CD4-positive, alpha-beta T cell (primary cell): ENCODE measurements at regions not wholly inside any gene's neighbourhood (a gene's known extent, or its start where the extent isn't known, plus 50 kb on each side); places are given as distances from the start of the nearest gene placed in this dataset.

ENCODE experiments used
- ATAC-seq: fragments of 200-7000 bp; cut with Tn5 transposase; one replicate; pipeline ENCODE4 v1.10.0; 2022; ENCODE audit warnings: mild to moderate bottlenecking; ENCODE audit not compliant: poor library complexity
- CTCF ChIA-PET: fragments of 350-600 bp; sonication (Branson Sonifier 250); formaldehyde crosslinking; loops from one replicate; lab custom pipeline; 2021; ENCODE audit warnings: antibody characterized with exemption, inconsistent platforms; lab: Charles Lee
- POLR2A ChIA-PET: fragments of 350-600 bp; sonication (Branson Sonifier 250); formaldehyde crosslinking; loops from one replicate; lab custom pipeline; 2021; ENCODE audit warnings: antibody characterized with exemption, inconsistent platforms; lab: Charles Lee
- DNase-seq, 14 experiments: peaks; one replicate each; pipeline ENCODE4 v3.0.0-alpha.2; 2013 to 2020; ENCODE audit warnings: mixed read lengths in 2 of 14
- H3K27ac ChIP-seq, 2 donors: one replicate each; pipeline versions ENCODE4 v1.5.1 to v1.7.0; 2013; ENCODE audit warnings: low read length in 2 of 2, low read depth in 1 of 2, mild to moderate bottlenecking in 1 of 2
- H3K27me3 ChIP-seq, 2 experiments: 1 replicate in 1 of 2; 2 replicates in 1 of 2; pipeline versions ENCODE4 v1.6.1 to v1.7.0; 2013; ENCODE audit warnings: low read length in 2 of 2, control low read depth in 1 of 2, mild to moderate bottlenecking in 1 of 2, moderate library complexity in 1 of 2; ENCODE audit not compliant: insufficient read depth in 2 of 2, control insufficient read depth in 1 of 2
- H3K36me3 ChIP-seq: one replicate; pipeline ENCODE4 v1.6.1; 2013; ENCODE audit warnings: low read length, control low read depth; ENCODE audit not compliant: insufficient read depth
- H3K4me1 ChIP-seq: one replicate; pipeline ENCODE4 v1.6.1; 2013; ENCODE audit warnings: low read length, control low read depth; ENCODE audit not compliant: insufficient read depth
- H3K4me3 ChIP-seq: one replicate; pipeline ENCODE4 v1.5.1; 2013; ENCODE audit warnings: mild to moderate bottlenecking, low read length, moderate library complexity
- H3K9me3 ChIP-seq, 2 experiments: 1 replicate in 1 of 2; 2 replicates in 1 of 2; pipeline versions ENCODE4 v1.6.1 to v1.7.0; 2013; ENCODE audit warnings: low read length in 2 of 2, mild to moderate bottlenecking in 2 of 2, control low read depth in 1 of 2, moderate library complexity in 1 of 2; ENCODE audit not compliant: control insufficient read depth in 1 of 2, insufficient read depth in 1 of 2
- H3K27ac Mint-ChIP-seq: one replicate; pipeline ENCODE4 v1.8.0; 2020; ENCODE audit warnings: mixed read lengths
- H3K27me3 Mint-ChIP-seq: one replicate; pipeline ENCODE4 v1.8.0; 2021; ENCODE audit warnings: mixed read lengths
- H3K36me3 Mint-ChIP-seq: one replicate; pipeline ENCODE4 v1.8.0; 2021; ENCODE audit warnings: low read depth, mixed read lengths
- H3K4me1 Mint-ChIP-seq: one replicate; pipeline ENCODE4 v1.8.0; 2021; ENCODE audit warnings: low read depth, mixed read lengths
- H3K4me3 Mint-ChIP-seq: one replicate; pipeline ENCODE4 v1.8.0; 2020; ENCODE audit warnings: mild to moderate bottlenecking, mixed read lengths
- H3K9me3 Mint-ChIP-seq: one replicate; pipeline ENCODE4 v1.8.0; 2020; ENCODE audit warnings: mixed read lengths
- intact Hi-C, 2 experiments: fragments of 100-400 bp; cut with DNase I in 1 of 2; cut with micrococcal nuclease in 1 of 2; formaldehyde crosslinking; loops; one replicate each; pipeline versions ENCODE4 v1.15.1 to v1.9.0; 2023 to 2025; cut with DNase I, micrococcal nuclease
- TF ChIP-seq, protein P1 (sequence below): fragments of 200-600 bp; IDR thresholded peaks from one replicate; pipeline ENCODE4 v1.8.0; 2022; ENCODE audit warnings: antibody characterized with exemption, mild to moderate bottlenecking

DNA sequence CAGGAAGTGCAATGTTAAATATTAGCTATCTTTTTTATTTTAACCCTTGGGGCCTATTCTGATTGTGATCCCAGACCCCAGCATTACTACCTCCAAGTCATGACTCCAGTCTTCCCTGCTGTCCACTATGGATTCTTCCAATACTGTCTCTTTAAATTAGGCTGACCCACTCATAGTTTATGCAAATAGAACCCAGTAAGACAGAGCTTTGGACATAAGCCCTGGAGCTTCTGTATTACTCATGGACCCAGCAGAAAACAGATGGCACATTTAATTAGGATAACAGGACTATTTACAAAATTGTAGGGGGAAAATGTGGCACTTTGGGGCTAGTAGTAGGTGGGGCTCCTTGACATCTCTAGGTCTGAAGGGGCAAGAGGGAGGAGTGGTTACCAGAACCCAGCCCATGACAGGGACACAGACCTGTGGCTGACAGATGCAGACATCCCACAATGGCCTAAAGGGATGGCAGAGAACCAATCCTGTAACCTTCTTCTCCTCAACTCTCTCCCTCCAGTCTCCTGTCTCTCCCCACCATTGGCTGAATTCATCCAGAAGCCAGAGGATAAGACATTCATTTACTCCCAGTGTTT, 233.5 kb downstream of the OMA1 start:
- Histone ChIP-seq H3K27ac (no peak overlapping the region), H3K27me3 (no peaks in the 10 kb centered on the region), H3K4me1 (no peaks in the 10 kb centered on the region), H3K9me3 (no peaks in the 10 kb centered on the region), H3K36me3 (no peaks in the 10 kb centered on the region), H3K4me3 (no peak overlapping the region)
- ChIA-PET CTCF (no interaction called here), POLR2A (no interaction called here)
- DNase-seq: no peak
- H3K27me3 Mint-ChIP-seq: no peaks in the 10 kb centered on the region
- intact Hi-C loops: no loop called here
- no peaks in the 10 kb centered on the region for H3K36me3 Mint-ChIP-seq
- no peaks in the 10 kb centered on the region for H3K9me3 Mint-ChIP-seq
- TF ChIP-seq, protein P1, sequence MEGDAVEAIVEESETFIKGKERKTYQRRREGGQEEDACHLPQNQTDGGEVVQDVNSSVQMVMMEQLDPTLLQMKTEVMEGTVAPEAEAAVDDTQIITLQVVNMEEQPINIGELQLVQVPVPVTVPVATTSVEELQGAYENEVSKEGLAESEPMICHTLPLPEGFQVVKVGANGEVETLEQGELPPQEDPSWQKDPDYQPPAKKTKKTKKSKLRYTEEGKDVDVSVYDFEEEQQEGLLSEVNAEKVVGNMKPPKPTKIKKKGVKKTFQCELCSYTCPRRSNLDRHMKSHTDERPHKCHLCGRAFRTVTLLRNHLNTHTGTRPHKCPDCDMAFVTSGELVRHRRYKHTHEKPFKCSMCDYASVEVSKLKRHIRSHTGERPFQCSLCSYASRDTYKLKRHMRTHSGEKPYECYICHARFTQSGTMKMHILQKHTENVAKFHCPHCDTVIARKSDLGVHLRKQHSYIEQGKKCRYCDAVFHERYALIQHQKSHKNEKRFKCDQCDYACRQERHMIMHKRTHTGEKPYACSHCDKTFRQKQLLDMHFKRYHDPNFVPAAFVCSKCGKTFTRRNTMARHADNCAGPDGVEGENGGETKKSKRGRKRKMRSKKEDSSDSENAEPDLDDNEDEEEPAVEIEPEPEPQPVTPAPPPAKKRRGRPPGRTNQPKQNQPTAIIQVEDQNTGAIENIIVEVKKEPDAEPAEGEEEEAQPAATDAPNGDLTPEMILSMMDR: no peak
- no peak overlapping the region for H3K27ac Mint-ChIP-seq
- H3K4me1 Mint-ChIP-seq: no peaks in the 10 kb centered on the region
- H3K4me3 Mint-ChIP-seq: no peak overlapping the region
- no peak for ATAC-seq

DNA sequence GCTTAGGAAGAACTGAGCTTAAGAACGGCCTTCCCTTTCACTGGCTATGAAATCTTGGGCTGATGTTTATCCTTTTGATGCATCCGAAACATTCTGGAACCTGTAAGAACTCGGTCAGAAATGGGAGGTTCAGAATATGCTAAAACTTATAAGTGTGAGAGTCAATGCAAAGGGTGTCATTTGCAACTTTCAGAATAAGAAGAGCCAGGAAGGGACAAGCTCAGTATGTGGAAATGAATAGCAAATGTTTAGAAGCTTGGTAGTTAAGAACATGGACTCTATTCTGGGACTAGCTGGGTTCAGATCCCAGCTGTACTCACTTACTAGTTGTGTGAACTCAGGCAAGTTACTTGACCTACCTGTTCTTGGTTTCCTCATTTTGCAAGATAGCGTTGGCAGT, 234.1 kb downstream of the OMA1 start:
- no peaks in the 10 kb centered on the region for H3K9me3 Mint-ChIP-seq
- Histone ChIP-seq H3K4me1 (no peaks in the 10 kb centered on the region), H3K9me3 (no peaks in the 10 kb centered on the region), H3K36me3 (no peaks in the 10 kb centered on the region), H3K4me3 (no peak overlapping the region), H3K27ac (no peak overlapping the region), H3K27me3 (no peaks in the 10 kb centered on the region)
- H3K27ac Mint-ChIP-seq: no peak overlapping the region
- H3K4me3 Mint-ChIP-seq: no peak overlapping the region
- no peak for DNase-seq
- ChIA-PET CTCF (no interaction called here), POLR2A (no interaction called here)
- no peak for ATAC-seq
- no peaks in the 10 kb centered on the region for H3K4me1 Mint-ChIP-seq
- H3K36me3 Mint-ChIP-seq: no peaks in the 10 kb centered on the region
- intact Hi-C loops: no loop called here
- no peaks in the 10 kb centered on the region for H3K27me3 Mint-ChIP-seq
- TF ChIP-seq, protein P1: no peak

DNA sequence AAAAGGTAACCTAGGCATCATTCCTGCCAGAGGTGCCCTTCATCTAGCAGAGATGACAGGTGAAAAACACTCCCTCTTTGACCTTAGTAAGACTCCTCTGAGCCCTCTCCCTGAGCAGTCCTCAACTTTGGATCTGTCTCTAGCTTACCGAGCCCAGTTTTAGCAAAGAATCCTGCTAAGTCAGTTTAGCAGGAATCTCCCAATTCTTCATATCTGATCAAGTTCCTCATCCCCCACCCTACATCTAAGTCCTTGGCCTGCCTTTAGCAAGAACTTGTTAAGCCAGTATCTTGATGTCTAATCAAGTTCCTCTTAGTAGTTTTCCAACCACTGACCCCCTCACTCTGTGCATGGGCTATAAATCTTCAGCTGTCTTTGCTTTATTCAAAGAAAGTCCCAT, 235.6 kb downstream of the OMA1 start:
- intact Hi-C loops: no loop called here
- Mint-ChIP-seq H3K9me3 (no peaks in the 10 kb centered on the region), H3K4me3 (no peak overlapping the region), H3K36me3 (no peaks in the 10 kb centered on the region), H3K27me3 (no peaks in the 10 kb centered on the region), H3K27ac (no peak overlapping the region), H3K4me1 (no peaks in the 10 kb centered on the region)
- H3K9me3 ChIP-seq: no peaks in the 10 kb centered on the region
- CTCF ChIA-PET: no interaction called here
- no peaks in the 10 kb centered on the region for H3K36me3 ChIP-seq
- DNase-seq (no peak), ATAC-seq (no peak)
- POLR2A ChIA-PET: no interaction called here
- H3K27ac ChIP-seq: no peak overlapping the region
- TF ChIP-seq, protein P1: no peak
- no peak overlapping the region for H3K4me3 ChIP-seq
- no peaks in the 10 kb centered on the region for H3K27me3 ChIP-seq
- no peaks in the 10 kb centered on the region for H3K4me1 ChIP-seq
